GM12891 (cell line): ENCODE measurements at regions not wholly inside any gene's neighbourhood (a gene's known extent, or its start where the extent isn't known, plus 50 kb on each side); places are given as distances from the start of the nearest gene placed in this dataset.

Experiments used
- POLR2A ChIP-seq: IDR thresholded peaks from 2 replicates; pipeline ENCODE4 v1.6.1; 2011; ENCODE audit warnings: low read depth, low read length, control low read depth
- POLR2AphosphoS5 ChIP-seq: IDR thresholded peaks from 2 replicates; pipeline ENCODE4 v1.6.1; 2011; ENCODE audit warnings: low read depth, low read length, control low read depth
- POU2F2 ChIP-seq: IDR thresholded peaks from 2 replicates; pipeline ENCODE4 v1.6.1; 2011; ENCODE audit warnings: low read depth, mild to moderate bottlenecking, control low read depth, low read length, moderate library complexity
- SPI1 ChIP-seq: IDR thresholded peaks from 2 replicates; pipeline ENCODE4 v1.6.1; 2011; ENCODE audit warnings: low read depth, low read length, control low read depth
- TAF1 ChIP-seq: IDR thresholded peaks from 2 replicates; pipeline ENCODE4 v1.6.1; 2011; ENCODE audit warnings: low read depth, low read length, control low read depth

DNA sequence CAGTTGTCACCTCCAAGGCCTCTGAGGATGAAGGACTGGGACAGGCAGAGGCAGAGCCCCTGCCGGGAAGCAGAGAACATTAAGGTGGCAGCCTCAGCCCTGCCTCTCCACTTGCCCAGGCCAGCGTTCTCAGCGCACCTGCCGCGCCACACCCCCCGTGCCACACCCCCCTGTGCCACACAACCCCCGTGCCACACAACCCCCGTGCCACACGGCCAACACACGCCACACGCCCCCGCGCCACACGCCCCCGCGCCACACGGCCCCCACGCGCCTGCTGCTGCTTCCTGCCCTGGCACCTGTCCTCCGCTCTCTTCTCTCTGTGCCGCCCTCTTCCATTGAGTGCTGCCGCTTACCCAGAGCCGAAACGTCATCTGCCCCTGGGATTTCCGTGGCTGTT lies 58.0 kb upstream of the ZFP42 start:
- TF ChIP-seq POLR2A (no peak), POLR2AphosphoS5 (no peak), TAF1 (no peak), SPI1 (no peak), POU2F2 (no peak)
